Fibroblast of the aortic adventitia (primary cell): ENCODE measurements at regions not wholly inside any gene's neighbourhood (a gene's known extent, or its start where the extent isn't known, plus 50 kb on each side); places are given as distances from the start of the nearest gene placed in this dataset.
A peak's percentile ranks its signal among the peaks of the same experiment; 100 is the strongest.

ENCODE experiments used
- DNase-seq: peaks from one replicate; pipeline ENCODE4 v3.0.0-alpha.2; 2010; ENCODE audit warnings: low read depth
- H3K4me3 ChIP-seq: 2 replicates; pipeline ENCODE4 v1.5.1; 2011; ENCODE audit warnings: low read depth, mild to moderate bottlenecking, control low read depth, low read length, moderate library complexity
- TF ChIP-seq, protein P1 (sequence below): IDR thresholded peaks from 2 replicates; pipeline ENCODE4 v1.5.1; 2011; ENCODE audit warnings: mild to moderate bottlenecking, low read length, control low read depth, inconsistent platforms; ENCODE audit not compliant: insufficient read depth

DNA sequence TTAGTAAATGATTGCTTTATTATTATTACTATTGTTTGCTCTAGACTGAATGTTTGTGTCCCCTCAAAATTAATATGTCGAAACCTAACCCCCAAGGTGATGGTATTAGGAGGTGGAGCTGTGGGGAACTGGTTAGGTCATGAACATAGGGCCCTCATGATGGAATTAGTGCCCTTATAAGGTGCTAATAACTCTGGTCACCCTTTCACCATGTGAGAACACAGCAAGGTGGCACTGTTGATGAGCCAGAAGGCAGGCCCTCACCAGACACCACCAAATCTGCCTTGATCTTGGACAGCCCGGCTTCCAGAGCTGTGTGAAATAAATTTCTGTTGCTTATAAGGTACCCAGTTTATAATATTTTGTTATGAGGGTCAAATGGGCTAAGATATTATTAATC lies 95.8 kb downstream of the BDNF start:
- DNase-seq, result no peak
- TF ChIP-seq, protein P1, sequence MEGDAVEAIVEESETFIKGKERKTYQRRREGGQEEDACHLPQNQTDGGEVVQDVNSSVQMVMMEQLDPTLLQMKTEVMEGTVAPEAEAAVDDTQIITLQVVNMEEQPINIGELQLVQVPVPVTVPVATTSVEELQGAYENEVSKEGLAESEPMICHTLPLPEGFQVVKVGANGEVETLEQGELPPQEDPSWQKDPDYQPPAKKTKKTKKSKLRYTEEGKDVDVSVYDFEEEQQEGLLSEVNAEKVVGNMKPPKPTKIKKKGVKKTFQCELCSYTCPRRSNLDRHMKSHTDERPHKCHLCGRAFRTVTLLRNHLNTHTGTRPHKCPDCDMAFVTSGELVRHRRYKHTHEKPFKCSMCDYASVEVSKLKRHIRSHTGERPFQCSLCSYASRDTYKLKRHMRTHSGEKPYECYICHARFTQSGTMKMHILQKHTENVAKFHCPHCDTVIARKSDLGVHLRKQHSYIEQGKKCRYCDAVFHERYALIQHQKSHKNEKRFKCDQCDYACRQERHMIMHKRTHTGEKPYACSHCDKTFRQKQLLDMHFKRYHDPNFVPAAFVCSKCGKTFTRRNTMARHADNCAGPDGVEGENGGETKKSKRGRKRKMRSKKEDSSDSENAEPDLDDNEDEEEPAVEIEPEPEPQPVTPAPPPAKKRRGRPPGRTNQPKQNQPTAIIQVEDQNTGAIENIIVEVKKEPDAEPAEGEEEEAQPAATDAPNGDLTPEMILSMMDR, result no peak
- no peak overlapping the region for H3K4me3 ChIP-seq

DNA sequence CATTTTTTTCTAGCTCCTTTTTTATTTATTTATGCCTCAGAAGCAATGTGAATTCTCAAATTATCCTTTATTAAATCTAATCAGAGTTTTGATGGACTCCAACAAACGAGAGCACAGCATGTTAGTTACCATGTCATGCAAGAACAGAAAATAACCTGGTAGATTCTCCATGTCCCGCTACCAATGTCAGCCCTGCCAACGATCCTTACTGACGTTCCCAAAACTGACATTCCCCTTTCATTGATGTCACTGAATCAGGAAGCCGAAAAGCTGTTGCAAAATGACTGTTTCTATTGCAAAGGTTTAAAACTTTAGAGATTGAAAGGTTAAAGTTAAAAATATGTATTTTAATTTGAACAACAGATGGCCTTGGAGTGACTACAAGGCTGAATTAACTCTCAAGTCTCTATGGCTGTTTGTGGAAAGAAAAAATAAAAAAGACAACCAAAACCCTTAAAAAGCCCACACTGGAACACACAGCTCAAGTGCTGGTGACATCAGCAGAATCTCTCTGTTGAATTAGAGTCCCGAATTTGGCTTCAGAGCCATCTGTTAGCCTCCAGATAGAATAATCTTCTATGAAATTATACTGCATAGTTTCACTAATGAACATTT lies 96.8 kb downstream of the BDNF start:
- DNase-seq, result no peak
- no peak overlapping the region for H3K4me3 ChIP-seq
- TF ChIP-seq, protein P1, result no peak

DNA sequence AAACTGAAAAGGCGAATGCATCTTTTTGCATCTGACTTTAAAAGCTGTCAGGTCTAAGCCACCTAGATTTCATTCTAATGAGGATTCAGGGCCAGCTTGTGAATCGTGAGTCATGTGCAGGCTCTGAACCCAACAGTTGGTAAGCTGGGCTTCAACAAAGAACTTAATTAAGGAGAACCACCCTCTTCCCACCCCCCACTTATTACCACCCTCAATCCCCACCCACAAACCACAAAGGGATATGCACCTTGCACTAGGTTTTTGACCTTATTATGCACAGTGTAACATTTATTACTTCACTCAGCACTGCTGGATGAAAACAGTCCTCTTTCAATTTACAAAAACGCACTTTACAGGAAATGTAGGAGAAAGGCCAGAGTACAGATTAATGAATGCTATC lies 94.1 kb upstream of the LIN7C start:
- no peak overlapping the region for H3K4me3 ChIP-seq
- no peak for DNase-seq
- TF ChIP-seq, protein P1, result no peak

DNA sequence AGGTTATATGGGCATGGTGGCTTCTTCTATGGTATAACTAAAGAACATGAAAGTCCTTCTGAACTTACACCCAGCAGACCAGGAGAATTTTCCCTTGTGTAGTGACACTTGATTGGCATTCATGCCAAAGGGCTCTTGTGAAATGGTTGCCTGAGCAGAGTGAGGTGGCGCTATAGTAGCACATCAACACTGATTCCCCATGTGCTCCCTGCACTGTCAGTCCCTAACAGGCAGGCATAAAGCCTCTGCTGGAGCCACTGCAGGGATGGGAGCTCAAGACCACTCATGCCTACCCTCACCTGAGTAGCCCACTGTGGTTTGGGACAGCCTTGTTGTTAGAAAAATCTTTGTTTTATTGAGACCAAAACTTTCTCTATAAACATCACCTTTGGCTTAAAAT lies 92.6 kb upstream of the LIN7C start:
- H3K4me3 ChIP-seq, result no peak overlapping the region
- TF ChIP-seq, protein P1, result no peak
- no peak for DNase-seq

DNA sequence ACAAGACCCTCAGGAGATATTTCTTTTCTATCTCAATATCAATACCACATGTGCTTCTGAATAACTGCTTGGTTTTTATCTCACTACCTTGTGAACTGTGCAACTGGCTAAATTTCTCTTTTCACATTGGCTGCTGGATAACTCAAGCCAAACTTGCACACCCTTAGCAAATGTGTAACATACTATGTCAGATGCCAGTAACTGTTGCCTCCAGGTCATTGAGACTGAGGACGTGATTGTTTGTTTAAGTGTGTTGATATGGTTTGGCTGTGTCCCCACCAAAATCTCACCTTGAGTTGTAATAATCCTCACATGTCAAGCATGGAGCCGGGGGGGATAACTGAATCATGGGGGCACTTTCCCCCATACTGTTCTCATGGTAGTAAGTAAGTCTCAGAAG lies 90.2 kb upstream of the LIN7C start:
- TF ChIP-seq, protein P1, result no peak
- DNase-seq, result no peak
- no peak overlapping the region for H3K4me3 ChIP-seq

DNA sequence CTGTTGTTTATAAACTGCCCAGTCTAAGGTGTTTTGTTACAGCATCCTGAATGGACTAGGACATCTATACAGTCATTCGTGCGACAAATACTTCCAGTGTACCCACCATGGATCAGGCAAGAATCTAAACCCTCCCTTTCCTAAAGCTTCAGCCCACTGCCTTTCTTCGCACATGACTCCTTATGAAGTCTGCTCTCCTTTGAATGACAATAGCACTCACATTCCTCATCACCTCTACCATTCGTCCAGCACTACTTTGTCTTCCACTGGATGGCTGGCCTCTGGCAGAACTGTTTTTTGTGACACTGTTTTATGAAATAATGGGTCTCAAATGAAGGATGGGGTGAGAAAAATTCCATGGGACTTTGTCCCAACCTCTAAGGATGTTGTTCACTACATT lies 89.8 kb upstream of the LIN7C start:
- TF ChIP-seq, protein P1, result no peak
- no peak for DNase-seq
- no peak overlapping the region for H3K4me3 ChIP-seq

DNA sequence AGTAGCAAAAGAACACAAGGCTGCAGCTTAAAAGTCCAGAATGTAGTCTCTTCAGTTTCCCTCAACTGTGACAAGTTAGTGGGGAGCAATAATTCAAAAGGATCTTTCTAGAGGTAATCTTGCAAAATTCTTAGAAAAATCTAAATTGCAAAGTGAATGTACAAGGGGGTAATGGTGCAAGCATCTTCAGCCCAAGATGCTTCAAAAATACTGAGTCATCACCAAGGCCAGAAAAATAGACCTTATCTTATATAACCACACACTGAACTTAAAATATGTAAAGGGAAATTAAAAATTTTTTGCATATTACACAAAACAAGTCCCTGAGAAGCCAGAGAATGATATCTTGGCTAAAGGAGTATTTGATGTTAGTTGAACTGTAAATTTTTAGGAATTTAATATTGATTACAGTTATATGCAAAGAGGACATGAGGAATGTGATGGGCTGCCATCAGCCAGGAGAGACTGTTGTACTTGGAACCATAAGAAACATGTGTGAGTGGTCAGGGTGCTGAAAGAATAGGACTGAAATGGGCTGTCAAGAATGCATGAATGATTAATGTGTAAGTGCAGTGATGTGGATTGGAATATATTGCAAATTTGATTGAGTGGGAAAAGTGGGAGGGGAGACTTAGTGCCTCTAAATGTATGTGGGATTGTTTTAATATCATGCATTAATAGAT lies 85.7 kb upstream of the LIN7C start:
- peak; percentile 59 for DNase-seq
- H3K4me3 ChIP-seq, result no peak overlapping the region
- TF ChIP-seq, protein P1, result no peak
